A673 (cell line): ENCODE measurements at regions not wholly inside any gene's neighbourhood (a gene's known extent, or its start where the extent isn't known, plus 50 kb on each side); places are given as distances from the start of the nearest gene placed in this dataset.

Experiments
- CTCF ChIP-seq: fragments of 300-800, 200-600 bp; sonication (generic); conservative IDR thresholded peaks from 2 replicates; pipeline ENCODE4 v1.5.1; 2017; ENCODE audit warnings: low read depth, mild to moderate bottlenecking, antibody characterized with exemption, low read length, moderate library complexity, mixed read lengths
- EZH2 ChIP-seq: fragments of 200-600 bp; sonication (generic); IDR thresholded peaks from 2 replicates; pipeline ENCODE4 v1.6.1; 2017; ENCODE audit warnings: borderline replicate concordance, low read depth, mild to moderate bottlenecking, mixed read lengths, antibody characterized with exemption, low read length; ENCODE audit not compliant: poor library complexity, severe bottlenecking

GRCh38 chr13:40442231-40442630 is 224.2 kb downstream of the FOXO1 start:
- no peak for TF ChIP-seq CTCF
- TF ChIP-seq EZH2 = no peak
